ENCODE measurements at regions not wholly inside any gene's neighbourhood (a gene's known extent, or its start where the extent isn't known, plus 50 kb on each side); places are given as distances from the start of the nearest gene placed in this dataset.

- no peak for DNase-seq
- WGBS, 2 donors (ENCODE audit: low coverage in 1 of 2), result 88 to 94% methylated on average over 1 of the region's 1 CpG
- no peaks in the 10 kb centered on the region for H3K36me3 ChIP-seq
- no peaks in the 10 kb centered on the region for H3K9me3 ChIP-seq
- no peak overlapping the region for H3K27ac ChIP-seq
- no peak for TF ChIP-seq POLR2AphosphoS5 (IDR thresholded peaks at IDR 0.05)
- no peak for TF ChIP-seq EP300 (IDR thresholded peaks at IDR 0.05; ENCODE audit: low read depth)
- no peak for TF ChIP-seq POLR2A (IDR thresholded peaks at IDR 0.05)
- TF ChIP-seq CTCF (IDR thresholded peaks at IDR 0.05), result no peak
- H3K27me3 ChIP-seq, result no peaks in the 10 kb centered on the region
- no peak overlapping the region for H3K4me3 ChIP-seq
- no peaks in the 10 kb centered on the region for H3K4me1 ChIP-seq
- in situ Hi-C loops (cut with MboI; ENCODE audit: low pct_ligation_motif_present in 1 of 4, low pct_unique_long_range_greater_than_20kb in 1 of 4, low sequenced_read_pairs in 3 of 4), result no loop called here
- intact Hi-C loops (cut with DNase I; ENCODE audit: low total_unique reads), result loop anchor here (5.0 kb wide), 1 partner anchor 539 kb away; no protein-coding TSS in a partner anchor
These were observed 174.5 kb upstream of the PLXNA2 start for GRCh38 chr1:208418667-208419066.

GRCh38 chr1:208419746-208420420 is 175.7 kb upstream of the PLXNA2 start:
- no peaks in the 10 kb centered on the region for H3K36me3 ChIP-seq
- TF ChIP-seq EP300 (IDR thresholded peaks at IDR 0.05; ENCODE audit: low read depth), result no peak
- no peak for TF ChIP-seq CTCF (IDR thresholded peaks at IDR 0.05)
- TF ChIP-seq POLR2A (IDR thresholded peaks at IDR 0.05), result no peak
- TF ChIP-seq POLR2AphosphoS5 (IDR thresholded peaks at IDR 0.05), result no peak
- 84 to 85% methylated on average over 3 to 5 of the region's 5 CpGs for WGBS, 2 donors (ENCODE audit: low coverage in 1 of 2)
- no peak overlapping the region for H3K4me3 ChIP-seq
- H3K27ac ChIP-seq, result no peak overlapping the region
- intact Hi-C loops (cut with DNase I; ENCODE audit: low total_unique reads) (loop anchor here (5.0 kb wide), 1 partner anchor 537 kb away; no protein-coding TSS in a partner anchor), in situ Hi-C loops (cut with MboI; ENCODE audit: low pct_ligation_motif_present in 1 of 4, low pct_unique_long_range_greater_than_20kb in 1 of 4, low sequenced_read_pairs in 3 of 4) (no loop called here)
- H3K27me3 ChIP-seq, result no peaks in the 10 kb centered on the region
- no peaks in the 10 kb centered on the region for H3K4me1 ChIP-seq
- DNase-seq, result no peak
- no peaks in the 10 kb centered on the region for H3K9me3 ChIP-seq

- Histone ChIP-seq H3K27ac (no peak overlapping the region), H3K36me3 (no peaks in the 10 kb centered on the region), H3K4me1 (no peaks in the 10 kb centered on the region), H3K27me3 (no peaks in the 10 kb centered on the region), H3K4me3 (no peak overlapping the region), H3K9me3 (no peaks in the 10 kb centered on the region)
- WGBS, 2 donors (ENCODE audit: low coverage in 1 of 2), result 94 to 100% methylated on average over 1 of the region's 1 CpG
- TF ChIP-seq POLR2AphosphoS5 (IDR thresholded peaks at IDR 0.05) (no peak), CTCF (IDR thresholded peaks at IDR 0.05) (no peak), POLR2A (IDR thresholded peaks at IDR 0.05) (no peak), EP300 (IDR thresholded peaks at IDR 0.05; ENCODE audit: low read depth) (no peak)
- intact Hi-C loops (cut with DNase I; ENCODE audit: low total_unique reads) (no loop called here), in situ Hi-C loops (cut with MboI; ENCODE audit: low pct_ligation_motif_present in 1 of 4, low pct_unique_long_range_greater_than_20kb in 1 of 4, low sequenced_read_pairs in 3 of 4) (no loop called here)
- no peak for DNase-seq
These were observed 176.5 kb upstream of the PLXNA2 start for GRCh38 chr1:208420696-208421095.

GRCh38 chr1:208421486-208421885 is 177.3 kb upstream of the PLXNA2 start:
- no peak overlapping the region for H3K4me3 ChIP-seq
- no peaks in the 10 kb centered on the region for H3K9me3 ChIP-seq
- TF ChIP-seq POLR2AphosphoS5 (IDR thresholded peaks at IDR 0.05), result no peak
- intact Hi-C loops (cut with DNase I; ENCODE audit: low total_unique reads) (no loop called here), in situ Hi-C loops (cut with MboI; ENCODE audit: low pct_ligation_motif_present in 1 of 4, low pct_unique_long_range_greater_than_20kb in 1 of 4, low sequenced_read_pairs in 3 of 4) (no loop called here)
- WGBS, 2 donors (ENCODE audit: low coverage in 1 of 2), result 80 to 83% methylated on average over 3 to 4 of the region's 4 CpGs
- no peak for DNase-seq
- H3K27me3 ChIP-seq, result no peaks in the 10 kb centered on the region
- H3K27ac ChIP-seq, result no peak overlapping the region
- no peaks in the 10 kb centered on the region for H3K36me3 ChIP-seq
- no peaks in the 10 kb centered on the region for H3K4me1 ChIP-seq

GRCh38 chr1:208423526-208423925 is 179.3 kb upstream of the PLXNA2 start:
- H3K36me3 ChIP-seq, result no peaks in the 10 kb centered on the region
- 61 to 74% methylated on average over 3 of the region's 3 CpGs for WGBS, 2 donors (ENCODE audit: low coverage in 1 of 2)
- in situ Hi-C loops (cut with MboI; ENCODE audit: low pct_ligation_motif_present in 1 of 4, low pct_unique_long_range_greater_than_20kb in 1 of 4, low sequenced_read_pairs in 3 of 4), result no loop called here
- no peak for DNase-seq
- H3K9me3 ChIP-seq, result no peaks in the 10 kb centered on the region
- no peaks in the 10 kb centered on the region for H3K4me1 ChIP-seq
- H3K27me3 ChIP-seq, result no peaks in the 10 kb centered on the region
- TF ChIP-seq POLR2A (IDR thresholded peaks at IDR 0.05), result no peak
- TF ChIP-seq POLR2AphosphoS5 (IDR thresholded peaks at IDR 0.05), result no peak
- TF ChIP-seq EP300 (IDR thresholded peaks at IDR 0.05; ENCODE audit: low read depth), result no peak
- TF ChIP-seq CTCF (IDR thresholded peaks at IDR 0.05), result no peak
- no peak overlapping the region for H3K4me3 ChIP-seq
- intact Hi-C loops (cut with DNase I; ENCODE audit: low total_unique reads), result no loop called here
- H3K27ac ChIP-seq, result no peak overlapping the region
